GM21526 (cell line): ENCODE measurements at regions not wholly inside any gene's neighbourhood (a gene's known extent, or its start where the extent isn't known, plus 50 kb on each side); places are given as distances from the start of the nearest gene placed in this dataset.
"Not testable (repeated sequence)": the region's sequence is repeated elsewhere in the genome, so short reads cannot be mapped to it uniquely, and the experiment has no call there.

Experiments used
- ATAC-seq: cut with Tn5 transposase; IDR thresholded peaks from one replicate; pipeline ENCODE4 v1.9.1; 2021; ENCODE audit warnings: moderate library complexity; ENCODE audit not compliant: unreplicated experiment, low FRiP score

DNA sequence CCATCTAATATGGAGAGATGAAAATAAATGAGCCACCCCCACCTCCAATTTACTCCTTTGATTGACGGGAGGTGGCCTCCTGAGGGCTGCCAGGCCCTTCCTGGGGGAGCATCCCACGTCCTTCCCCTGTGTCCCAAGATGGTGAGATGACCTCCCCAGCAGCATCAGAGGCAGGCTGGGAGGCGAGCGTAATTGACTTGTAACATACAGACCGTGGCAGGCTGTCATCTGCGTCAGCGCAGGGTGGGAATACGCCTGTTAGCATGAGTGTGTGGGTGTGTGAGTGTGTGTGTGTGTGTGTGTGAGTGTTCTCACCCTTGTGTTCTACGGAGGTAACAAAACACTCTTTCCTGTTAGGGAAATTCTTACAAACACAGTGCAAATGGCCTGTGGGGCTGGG, 156.9 kb upstream of the CIBAR2 start:
- ATAC-seq = no peak

DNA sequence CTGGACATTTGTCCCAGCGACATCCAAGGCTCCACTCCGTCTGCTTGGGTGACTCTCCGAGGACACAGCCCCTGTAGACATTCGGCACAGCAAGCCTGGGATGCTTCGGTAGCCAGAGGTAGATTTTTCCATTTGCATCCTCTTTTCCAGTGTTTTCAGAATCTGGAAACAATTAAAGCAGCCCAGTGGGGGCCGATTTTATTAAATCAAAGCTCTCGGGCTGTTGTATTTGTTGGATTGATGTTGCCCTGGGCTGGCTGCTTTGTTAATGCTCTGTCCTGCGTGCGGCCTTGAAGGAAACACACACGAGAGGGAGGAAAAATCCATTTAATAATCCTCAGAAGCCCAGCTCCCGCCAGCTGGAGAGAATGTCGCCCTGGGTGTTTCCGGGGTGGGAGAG, 158.1 kb upstream of the CIBAR2 start:
- ATAC-seq = no peak

DNA sequence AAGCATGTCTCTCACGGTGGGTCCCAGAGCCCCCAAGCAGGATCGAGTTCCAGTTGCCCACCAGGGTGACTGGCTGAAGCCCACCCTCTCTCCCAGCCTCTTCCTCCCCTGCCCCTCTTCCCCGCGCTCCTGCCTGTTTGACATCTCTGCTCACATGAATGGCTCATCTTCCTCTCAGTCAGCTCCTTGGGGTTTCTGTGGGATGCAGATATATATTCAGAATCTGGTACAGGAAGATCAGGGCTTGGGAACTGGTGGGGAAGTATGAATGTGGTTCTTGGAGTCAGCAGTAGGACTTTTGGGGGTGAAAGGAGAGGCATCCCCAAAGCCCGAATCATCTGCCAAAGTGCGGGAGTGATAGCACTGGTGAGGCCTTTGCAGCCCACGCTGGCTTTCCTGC, 158.9 kb upstream of the CIBAR2 start:
- ATAC-seq = no peak

DNA sequence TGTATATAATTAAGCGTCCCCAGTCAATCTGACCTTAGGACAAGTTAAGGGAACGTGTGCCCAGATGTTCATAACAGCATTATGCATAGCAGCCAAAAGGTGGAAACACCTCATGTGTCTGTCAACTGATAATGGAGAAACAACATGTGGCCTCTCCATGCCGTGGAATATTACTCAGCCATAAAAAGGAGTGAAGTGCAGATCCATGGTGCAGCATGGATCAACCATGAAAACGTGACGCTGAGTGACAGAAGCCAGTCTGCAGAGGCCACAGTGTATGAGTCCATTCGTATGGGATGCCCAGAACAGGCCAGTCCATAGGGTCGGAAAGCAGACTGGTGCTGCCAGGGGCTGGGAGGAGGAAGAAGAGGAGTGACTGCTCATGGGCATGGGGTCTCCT, 161.0 kb upstream of the CIBAR2 start:
- ATAC-seq = no peak

DNA sequence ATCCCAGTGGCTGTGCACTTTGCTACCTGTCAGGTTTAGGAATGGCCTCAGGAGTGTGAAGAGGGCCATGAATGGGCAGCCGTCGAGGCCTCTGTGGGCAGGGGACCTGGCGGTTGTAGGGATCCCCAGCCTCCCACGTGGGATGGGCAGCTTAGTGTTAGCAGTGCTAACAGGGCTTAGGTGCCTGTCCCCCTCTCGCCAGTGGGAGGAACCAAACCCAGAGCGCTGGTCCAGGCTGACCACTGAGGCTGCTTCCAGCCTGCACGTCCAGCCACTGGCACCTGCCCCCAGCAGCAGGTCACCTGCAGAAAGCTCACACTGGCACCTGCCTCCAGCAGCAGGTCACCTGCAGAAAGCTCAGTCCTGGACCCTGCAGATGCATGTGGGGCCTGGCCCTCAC, 162.2 kb upstream of the CIBAR2 start:
- ATAC-seq = no peak

DNA sequence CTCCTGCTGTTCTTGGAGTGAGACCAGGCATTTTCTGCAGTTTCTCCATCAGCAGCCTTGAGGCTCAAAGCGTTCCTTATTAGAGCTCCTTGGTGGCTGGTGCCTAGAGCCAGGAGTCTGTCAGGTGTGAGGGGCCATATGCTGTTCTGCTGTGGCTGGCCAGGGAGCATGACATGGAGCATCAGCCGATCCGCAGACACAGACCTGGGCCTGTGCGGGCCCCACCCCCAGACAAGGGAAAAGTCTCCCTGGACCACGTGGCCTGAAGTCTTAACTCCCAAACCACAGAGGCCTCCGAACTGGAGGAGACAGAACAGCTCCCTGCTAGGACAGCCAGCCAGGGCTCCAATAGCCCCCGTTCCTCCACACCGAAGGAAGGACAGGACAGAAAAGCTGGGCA, 162.7 kb upstream of the CIBAR2 start:
- no peak for ATAC-seq

DNA sequence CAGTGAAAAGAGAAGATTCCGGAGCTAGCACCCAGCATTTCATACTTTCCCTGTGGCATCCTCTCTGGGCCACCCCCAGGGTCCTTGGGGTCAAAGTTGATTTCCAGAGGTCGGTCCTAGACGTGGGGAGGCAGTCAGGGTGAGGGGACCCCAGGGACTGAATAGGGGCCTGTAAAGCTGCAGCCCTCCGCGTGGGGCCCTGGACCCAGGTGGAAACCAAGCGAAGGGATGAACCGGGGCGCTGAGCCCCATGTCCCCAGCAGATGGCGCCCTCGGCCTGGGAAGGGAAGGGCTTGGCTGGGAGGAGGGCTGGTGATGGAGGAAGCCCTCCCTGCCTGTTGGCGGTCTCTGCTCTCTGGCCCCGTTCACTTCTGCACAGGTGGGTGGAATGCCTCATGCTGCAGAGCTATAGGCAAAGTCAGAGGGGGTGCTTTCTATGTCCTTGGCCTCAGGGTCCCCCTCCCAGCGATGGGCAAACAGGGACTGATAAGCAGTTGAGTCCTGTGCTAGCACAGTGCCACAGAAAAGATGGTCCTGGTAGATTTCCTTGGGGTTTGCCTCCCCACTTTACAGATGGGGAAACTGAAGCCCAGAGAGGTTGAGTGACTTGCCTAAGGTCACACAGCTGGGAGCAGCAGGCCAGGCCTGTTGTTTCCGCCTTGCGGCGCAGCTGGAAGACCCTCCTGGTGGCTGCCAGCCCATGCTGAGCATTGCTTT, 163.4 kb upstream of the CIBAR2 start:
- no peak for ATAC-seq

DNA sequence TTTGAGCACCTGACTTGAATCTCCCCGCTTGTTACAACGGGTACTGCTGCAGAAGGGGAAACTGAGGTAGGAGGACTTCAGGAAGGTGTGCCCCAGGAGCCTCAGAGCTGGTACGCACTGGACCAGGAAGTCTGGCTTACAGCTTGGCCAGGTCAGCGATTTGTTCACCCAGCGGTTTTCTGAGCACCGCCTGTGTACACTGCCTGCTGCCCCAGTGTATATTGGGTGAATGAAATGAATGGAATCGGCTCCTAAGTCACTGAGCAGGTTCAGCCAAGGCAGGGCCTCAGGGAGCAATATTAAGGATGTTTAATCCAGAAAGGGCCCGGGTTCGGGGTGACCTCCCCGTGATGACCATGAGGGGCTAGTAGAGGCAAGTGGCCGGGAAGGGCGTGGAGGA, 164.0 kb upstream of the CIBAR2 start:
- ATAC-seq = no peak

DNA sequence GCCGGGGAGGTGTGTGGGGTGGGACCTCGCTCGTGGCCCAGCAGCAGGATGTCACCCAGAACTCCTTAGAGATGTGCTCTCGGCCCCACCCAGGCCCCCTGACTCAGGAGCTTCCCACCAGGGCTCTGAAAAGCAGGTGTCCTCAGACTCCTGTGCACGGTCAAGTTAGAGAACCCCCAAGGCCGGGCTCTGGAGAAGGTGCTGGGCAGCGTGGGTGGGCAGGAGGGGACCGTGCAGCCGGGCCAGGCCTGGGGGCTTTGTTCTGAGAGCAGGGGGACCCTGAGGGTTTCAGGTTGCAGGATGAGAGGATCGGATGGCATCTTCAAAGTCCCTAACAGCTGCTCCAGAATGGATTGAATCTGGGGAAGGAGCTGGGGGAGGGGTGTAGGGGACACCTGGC, 164.4 kb upstream of the CIBAR2 start:
- no peak for ATAC-seq

DNA sequence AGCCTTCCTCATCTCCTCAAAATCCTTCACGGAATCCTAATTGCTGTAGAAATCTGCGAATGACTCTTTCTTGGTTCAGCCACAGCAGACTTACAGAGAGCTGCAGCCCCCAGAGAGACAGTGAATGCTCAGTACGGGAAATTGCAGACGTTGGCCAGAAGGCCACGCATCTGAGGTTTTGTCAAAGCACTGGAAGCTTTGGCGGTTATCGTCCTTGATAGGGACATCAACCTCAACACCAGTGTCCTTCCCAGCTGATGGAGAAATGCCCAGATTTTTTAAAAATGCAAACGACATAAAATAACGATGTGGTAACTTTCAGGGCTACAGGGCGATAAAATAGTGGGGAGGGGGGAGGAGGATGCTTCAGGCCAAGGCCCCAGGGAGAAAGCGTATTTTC, 166.6 kb upstream of the CIBAR2 start:
- no peak for ATAC-seq

DNA sequence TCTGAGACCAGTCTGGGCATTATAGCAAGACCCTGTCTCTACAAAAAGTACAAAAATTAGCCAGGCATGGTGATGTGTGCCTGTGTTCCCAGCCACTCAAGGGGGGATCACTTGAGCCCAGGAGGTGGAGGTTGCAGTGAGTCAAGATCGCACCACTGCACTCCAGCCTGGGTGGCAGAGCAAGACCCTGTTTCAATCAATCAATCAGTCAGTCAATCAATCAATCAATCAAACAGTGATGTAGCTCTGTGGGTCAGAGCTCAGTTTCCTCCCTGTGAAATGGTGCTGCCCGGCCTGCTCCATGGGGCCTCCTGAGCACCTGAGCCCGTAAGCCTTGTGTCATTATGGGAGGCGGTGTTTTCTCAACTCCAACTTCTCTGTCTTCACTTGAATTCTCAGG, 167.1 kb upstream of the CIBAR2 start:
- no peak for ATAC-seq

DNA sequence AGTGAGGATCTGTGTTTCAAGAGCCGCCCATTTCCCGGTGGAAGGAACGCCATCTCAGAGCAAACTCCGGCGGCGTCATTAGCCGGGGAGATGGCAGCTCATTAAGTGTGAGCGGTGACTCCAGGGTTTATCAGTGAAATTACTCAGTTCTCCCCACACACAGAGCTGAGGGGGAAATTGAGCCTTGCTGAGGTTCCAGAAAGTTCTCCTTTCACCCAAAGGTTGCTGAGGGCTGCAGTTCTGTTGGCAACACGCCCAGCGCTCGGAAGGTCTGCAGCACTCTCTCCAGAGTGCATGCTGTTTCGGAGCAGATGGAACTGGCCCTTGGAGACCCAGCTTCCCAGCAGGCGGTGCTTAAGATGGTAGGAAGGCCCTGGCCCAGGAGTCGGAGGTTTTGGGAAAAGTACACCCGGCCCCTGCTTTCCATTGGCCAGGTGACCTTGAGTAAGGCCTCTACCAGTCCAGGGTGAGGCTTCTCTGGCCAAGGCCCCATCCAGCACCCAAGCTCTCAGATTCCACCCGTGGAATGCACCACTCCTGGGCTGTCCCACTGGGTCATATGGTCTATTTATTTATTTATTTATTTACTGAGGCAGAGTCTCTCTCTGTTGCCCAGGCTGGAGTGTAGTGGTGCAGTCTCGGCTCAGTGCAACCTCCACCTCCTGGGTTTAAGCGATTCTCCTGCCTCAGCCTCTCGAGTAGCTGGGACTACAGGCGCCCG, 167.7 kb upstream of the CIBAR2 start:
- no peak for ATAC-seq

DNA sequence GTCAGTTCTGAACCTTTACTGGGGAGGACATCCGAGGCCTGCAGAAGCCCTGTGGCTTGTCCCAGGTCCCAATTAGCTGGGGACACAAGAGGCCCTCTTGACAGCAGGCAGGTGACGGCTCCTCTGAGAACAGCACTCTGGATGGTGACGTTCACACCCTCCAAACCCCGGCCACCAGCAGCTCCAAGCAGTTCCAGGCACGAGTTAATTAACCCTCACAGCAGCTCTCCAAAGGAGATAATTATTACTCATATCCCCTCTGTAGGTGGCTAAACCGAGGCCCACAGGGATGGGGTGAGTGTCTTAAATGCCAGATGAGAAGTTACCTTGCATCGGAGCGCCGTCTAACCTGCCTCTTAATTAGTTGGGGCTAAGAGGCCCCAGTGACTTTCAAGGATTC, 168.9 kb upstream of the CIBAR2 start:
- no peak for ATAC-seq

DNA sequence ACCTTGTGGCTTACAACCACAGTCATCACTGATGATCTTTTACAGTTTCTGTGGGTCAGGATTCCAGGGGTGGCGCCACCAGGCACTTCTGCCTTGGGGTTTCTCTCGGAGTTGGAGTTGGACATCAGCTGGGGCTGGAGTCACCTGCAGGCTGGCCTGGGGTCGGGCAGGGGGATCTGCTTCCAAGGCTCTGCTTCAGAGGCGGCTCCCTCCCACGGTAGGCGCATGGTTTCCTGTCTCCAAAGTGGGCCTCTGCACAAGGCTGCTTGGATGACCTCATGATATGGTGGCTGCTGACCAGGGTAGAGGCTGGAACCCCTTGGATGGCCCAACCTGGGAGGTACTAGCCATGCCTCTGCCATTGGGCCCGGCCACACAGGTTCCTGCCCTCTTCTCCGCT, 170.6 kb upstream of the CIBAR2 start:
- ATAC-seq = no peak

DNA sequence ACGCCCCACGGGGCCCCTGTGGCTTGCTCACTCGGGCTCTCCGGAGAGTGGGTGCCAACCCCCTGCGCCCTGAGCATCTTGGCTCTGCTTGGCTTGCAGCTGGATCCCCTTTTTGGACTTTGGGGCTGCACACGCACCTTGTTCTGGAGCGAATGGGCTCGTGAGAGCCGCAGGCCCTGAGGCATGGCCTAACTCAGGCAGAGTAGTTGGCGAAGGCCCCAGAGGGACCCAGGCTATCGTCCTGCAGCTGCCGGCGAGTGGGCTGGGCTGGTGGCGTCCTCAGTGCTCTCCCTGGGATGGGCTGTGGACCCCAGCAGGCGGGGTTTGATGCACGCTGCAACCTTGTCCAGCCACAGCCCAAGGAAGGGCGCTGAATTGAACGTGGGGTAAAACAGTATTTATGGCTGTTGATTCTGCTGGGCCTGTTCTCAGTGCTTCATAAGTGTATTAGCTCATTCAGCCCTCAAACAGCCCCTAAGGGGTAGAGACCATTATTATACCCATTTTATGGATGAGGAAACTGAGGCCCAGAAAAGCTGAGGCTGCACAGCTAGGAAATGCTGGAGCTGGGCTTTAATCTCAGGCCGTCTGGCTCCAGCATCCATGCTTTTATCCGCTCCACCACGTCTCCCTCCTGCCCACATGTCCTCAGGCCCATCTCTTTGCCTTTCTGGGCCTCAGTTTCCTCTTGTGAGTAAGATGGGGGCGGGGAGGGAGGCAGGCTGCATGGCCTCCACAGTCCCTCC, 171.2 kb upstream of the CIBAR2 start:
- ATAC-seq = no peak

DNA sequence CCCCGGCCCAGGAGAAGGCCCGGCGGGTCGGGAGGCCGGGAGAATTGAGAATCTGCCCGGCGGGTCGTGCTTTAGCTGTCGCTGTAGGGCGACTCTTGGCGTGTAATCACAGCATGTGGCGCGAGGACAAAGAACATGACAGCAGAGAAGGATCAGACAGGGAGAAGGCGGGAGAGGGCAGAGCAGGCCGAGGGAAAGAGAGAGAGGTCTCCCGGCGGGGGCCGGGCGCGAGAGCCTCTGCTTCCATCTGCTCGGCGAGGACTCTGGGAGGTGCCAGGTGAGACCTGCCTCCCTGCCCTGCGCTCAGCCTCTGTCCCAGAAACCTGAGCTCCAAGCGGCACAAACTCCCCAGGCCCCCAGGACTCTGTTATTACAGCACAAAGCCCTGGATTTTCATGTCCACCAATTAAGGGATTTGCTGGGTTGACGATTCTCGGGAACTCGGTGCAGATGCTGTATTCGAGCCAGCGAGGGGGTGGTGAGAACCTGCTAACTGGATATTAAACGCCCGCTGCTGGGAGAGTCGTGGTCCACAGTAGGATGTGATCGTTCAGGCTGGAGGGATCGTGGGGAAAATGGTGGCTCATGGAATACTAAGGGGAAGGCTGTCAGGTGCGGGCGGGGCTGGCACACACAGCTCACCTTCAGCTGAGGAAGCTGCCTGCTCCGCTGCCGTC, 172.0 kb upstream of the CIBAR2 start:
- no peak for ATAC-seq

DNA sequence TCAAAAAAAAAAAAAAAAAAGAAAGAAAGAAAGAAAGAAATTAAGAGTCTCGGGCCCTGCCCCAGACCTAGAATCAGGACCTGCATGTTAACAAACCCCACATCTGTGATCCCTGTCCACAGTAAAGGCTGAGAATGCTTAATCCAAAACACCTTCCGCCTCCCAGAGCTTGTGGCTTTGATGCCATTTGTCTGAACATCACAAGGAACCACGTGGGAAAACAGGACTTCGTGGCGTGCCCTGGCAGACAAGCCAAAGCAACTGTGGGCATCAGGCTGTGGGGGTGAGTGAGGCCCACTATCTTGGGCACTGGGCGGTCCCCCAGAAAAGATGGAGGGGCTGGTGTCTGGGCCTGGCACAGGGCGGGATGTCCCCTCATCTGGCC, 173.4 kb upstream of the CIBAR2 start:
- no peak for ATAC-seq

DNA sequence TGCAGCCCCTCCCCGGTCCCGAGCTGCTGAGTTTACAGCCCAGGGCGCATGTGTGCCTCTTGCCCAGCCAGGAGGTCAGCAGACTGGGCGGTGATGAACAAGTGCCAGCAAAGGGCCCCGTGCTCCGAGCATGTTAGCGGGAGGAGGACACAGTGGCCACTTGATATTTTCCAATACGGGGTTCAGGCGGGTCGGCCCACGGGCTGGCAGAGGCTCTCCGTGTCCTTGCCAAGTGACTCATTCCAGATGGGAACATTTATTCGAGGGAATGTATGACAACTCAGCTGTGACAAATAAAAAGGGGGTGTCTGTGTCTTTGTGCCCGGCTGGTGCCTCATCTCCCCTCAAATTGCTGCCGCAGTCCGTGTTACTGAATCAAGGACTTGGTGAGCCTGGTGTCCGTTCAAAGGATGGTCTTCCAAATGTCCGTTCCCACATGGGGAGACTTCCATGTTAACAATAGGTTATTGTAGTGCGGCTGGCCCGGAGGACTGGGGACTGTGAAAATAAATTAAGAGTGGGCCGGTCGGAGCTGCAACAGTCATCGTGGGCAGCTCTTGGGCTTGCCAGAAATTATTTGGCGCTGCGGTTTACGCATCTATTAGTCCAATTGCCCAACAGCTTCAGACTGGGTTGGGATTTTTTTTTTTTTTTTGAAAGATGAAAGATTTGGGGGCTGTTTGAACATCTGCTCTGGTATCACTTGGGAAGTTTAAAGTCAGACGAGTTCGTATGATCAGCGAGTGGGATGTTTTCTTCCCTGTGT, 174.0 kb upstream of the CIBAR2 start:
- ATAC-seq = no peak

DNA sequence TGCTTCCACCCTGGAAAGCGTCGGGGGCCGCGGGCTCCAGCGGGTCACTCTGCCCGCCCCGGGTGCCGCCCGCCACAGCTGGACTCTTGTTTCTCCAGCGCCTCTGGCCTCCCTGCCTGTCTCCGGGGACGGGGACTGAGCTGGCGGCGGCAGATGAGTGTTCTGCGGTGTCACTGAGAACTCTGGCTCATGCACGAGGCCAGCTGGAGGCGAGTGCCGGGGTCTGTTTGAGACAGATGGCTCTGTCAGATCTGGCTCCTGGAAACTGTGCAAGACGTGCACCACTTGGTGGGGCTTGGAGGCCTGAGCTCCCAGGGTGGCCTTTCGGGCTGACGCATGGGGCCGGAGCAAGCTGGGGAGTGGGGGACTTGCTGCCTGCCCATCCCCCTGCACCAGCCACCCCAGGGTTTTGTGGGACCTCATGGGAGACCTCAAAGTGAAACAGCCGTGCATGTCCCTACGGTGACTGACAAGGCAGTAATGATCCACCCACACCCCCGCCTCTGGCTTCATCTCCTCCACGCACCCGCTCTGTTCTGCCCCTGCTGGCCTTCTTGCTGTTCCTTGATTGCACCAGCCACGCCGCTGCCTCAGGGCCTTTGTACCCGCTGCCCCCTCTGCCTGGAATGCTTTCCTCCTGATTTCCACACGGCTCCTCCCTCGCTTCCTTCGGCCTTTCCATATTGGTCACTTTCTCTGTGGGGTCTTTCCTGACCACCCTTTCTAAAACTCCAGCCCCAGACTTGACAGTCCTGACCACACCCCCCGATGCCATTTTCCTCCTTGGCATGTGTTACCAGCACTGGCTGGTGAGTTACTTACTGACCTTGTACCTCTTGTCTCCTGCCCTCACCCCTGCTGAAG, 174.9 kb upstream of the CIBAR2 start:
- ATAC-seq = no peak

DNA sequence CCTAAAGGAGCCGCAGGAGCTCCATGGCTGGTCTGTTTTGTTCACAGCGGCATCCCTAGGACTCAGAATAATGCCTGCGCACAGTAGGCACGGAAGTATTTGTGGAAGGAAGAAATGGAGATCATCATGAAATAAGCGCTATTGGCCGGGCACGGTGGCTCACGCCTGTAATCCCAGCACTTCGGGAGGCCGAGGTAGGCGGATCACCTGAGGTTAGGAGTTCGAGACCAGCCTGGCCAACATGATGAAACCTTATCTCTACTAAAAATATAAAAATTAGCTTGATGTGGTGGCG, 175.5 kb upstream of the CIBAR2 start:
- ATAC-seq = not testable (repeated sequence)
